ENCODE measurements at regions not wholly inside any gene's neighbourhood (a gene's known extent, or its start where the extent isn't known, plus 50 kb on each side); places are given as distances from the start of the nearest gene placed in this dataset.

GRCh38 chr18:51537487-51537886 is 340.0 kb upstream of the MEX3C start:
- TF ChIP-seq CTCF (IDR thresholded peaks at IDR 0.05; ENCODE audit: low read depth, low read length): peak; percentile 58
- no peak for TF ChIP-seq EZH2phosphoT487 (IDR thresholded peaks at IDR 0.05; ENCODE audit: low read depth)
